ENCODE measurements at regions not wholly inside any gene's neighbourhood (a gene's known extent, or its start where the extent isn't known, plus 50 kb on each side); places are given as distances from the start of the nearest gene placed in this dataset.

- Histone ChIP-seq H3K36me3 (replicated peaks) (no peaks in the 10 kb centered on the region), H3K9me3 (no peaks in the 10 kb centered on the region), H3K4me1 (no peaks in the 10 kb centered on the region), H3K4me3 (no peak overlapping the region), H3K27me3 (ENCODE audit: low read depth) (no peaks in the 10 kb centered on the region)
- DNase-seq (ENCODE audit: low spot score in 2 of 2): no peak
- in situ Hi-C loops (cut with MboI; ENCODE audit: low sequenced_read_pairs): no loop called here
Observed at GRCh38 chr5:145708169-145708568, 127.0 kb downstream of the PRELID2 start.

GRCh38 chr5:145704724-145705123 is 130.4 kb downstream of the PRELID2 start:
- Histone ChIP-seq H3K9me3 (no peaks in the 10 kb centered on the region), H3K4me3 (no peak overlapping the region), H3K4me1 (no peaks in the 10 kb centered on the region), H3K27me3 (ENCODE audit: low read depth) (no peaks in the 10 kb centered on the region), H3K36me3 (replicated peaks) (no peaks in the 10 kb centered on the region)
- no peak for DNase-seq (ENCODE audit: low spot score in 2 of 2)
- in situ Hi-C loops (cut with MboI; ENCODE audit: low sequenced_read_pairs): no loop called here

- Histone ChIP-seq H3K27me3 (ENCODE audit: low read depth) (no peaks in the 10 kb centered on the region), H3K36me3 (replicated peaks) (no peaks in the 10 kb centered on the region), H3K4me3 (no peak overlapping the region), H3K9me3 (no peaks in the 10 kb centered on the region), H3K4me1 (no peaks in the 10 kb centered on the region)
- no peak for DNase-seq (ENCODE audit: low spot score in 2 of 2)
- in situ Hi-C loops (cut with MboI; ENCODE audit: low sequenced_read_pairs): no loop called here
Observed at GRCh38 chr5:145703856-145704255, 131.3 kb downstream of the PRELID2 start.

GRCh38 chr5:145701404-145701803 is 133.7 kb downstream of the PRELID2 start:
- Histone ChIP-seq H3K27me3 (ENCODE audit: low read depth) (no peaks in the 10 kb centered on the region), H3K36me3 (replicated peaks) (no peaks in the 10 kb centered on the region), H3K4me1 (no peaks in the 10 kb centered on the region), H3K9me3 (no peaks in the 10 kb centered on the region), H3K4me3 (no peak overlapping the region)
- in situ Hi-C loops (cut with MboI; ENCODE audit: low sequenced_read_pairs): no loop called here
- no peak for DNase-seq (ENCODE audit: low spot score in 2 of 2)

GRCh38 chr5:145699846-145700245 is 135.3 kb downstream of the PRELID2 start:
- DNase-seq (ENCODE audit: low spot score in 2 of 2): no peak
- Histone ChIP-seq H3K9me3 (no peaks in the 10 kb centered on the region), H3K27me3 (ENCODE audit: low read depth) (no peaks in the 10 kb centered on the region), H3K4me3 (no peak overlapping the region), H3K36me3 (replicated peaks) (no peaks in the 10 kb centered on the region), H3K4me1 (no peaks in the 10 kb centered on the region)
- in situ Hi-C loops (cut with MboI; ENCODE audit: low sequenced_read_pairs): loop anchor here (10.0 kb wide), 1 partner anchor 355 kb away; no protein-coding TSS in a partner anchor

- no peaks in the 10 kb centered on the region for H3K9me3 ChIP-seq
- H3K4me1 ChIP-seq: no peaks in the 10 kb centered on the region
- H3K27me3 ChIP-seq (ENCODE audit: low read depth): no peaks in the 10 kb centered on the region
- no peak overlapping the region for H3K4me3 ChIP-seq
- in situ Hi-C loops (cut with MboI; ENCODE audit: low sequenced_read_pairs): loop anchor here (10.0 kb wide), 1 partner anchor 357 kb away; no protein-coding TSS in a partner anchor
- no peaks in the 10 kb centered on the region for H3K36me3 ChIP-seq (replicated peaks)
- peak in 1 of 2 experiments; percentile 52 for DNase-seq (ENCODE audit: low spot score in 2 of 2)
Observed at GRCh38 chr5:145697251-145697990, 137.7 kb downstream of the PRELID2 start.

GRCh38 chr5:145689235-145689634 is 145.9 kb downstream of the PRELID2 start:
- no peak for DNase-seq (ENCODE audit: low spot score in 2 of 2)
- no peaks in the 10 kb centered on the region for H3K4me1 ChIP-seq
- in situ Hi-C loops (cut with MboI; ENCODE audit: low sequenced_read_pairs): no loop called here
- no peaks in the 10 kb centered on the region for H3K36me3 ChIP-seq (replicated peaks)
- no peak overlapping the region for H3K4me3 ChIP-seq
- H3K9me3 ChIP-seq: no peaks in the 10 kb centered on the region
- H3K27me3 ChIP-seq (ENCODE audit: low read depth): no peaks in the 10 kb centered on the region

- Histone ChIP-seq H3K9me3 (no peaks in the 10 kb centered on the region), H3K27me3 (ENCODE audit: low read depth) (no peaks in the 10 kb centered on the region), H3K36me3 (replicated peaks) (no peaks in the 10 kb centered on the region), H3K4me3 (no peak overlapping the region), H3K4me1 (no peaks in the 10 kb centered on the region)
- no peak for DNase-seq (ENCODE audit: low spot score in 2 of 2)
- in situ Hi-C loops (cut with MboI; ENCODE audit: low sequenced_read_pairs): no loop called here
Observed at GRCh38 chr5:145687943-145688342, 147.2 kb downstream of the PRELID2 start.

GRCh38 chr5:145685417-145685816 is 149.7 kb downstream of the PRELID2 start:
- Histone ChIP-seq H3K4me3 (no peak overlapping the region), H3K4me1 (no peaks in the 10 kb centered on the region), H3K36me3 (replicated peaks) (no peaks in the 10 kb centered on the region), H3K27me3 (ENCODE audit: low read depth) (no peaks in the 10 kb centered on the region), H3K9me3 (no peaks in the 10 kb centered on the region)
- DNase-seq (ENCODE audit: low spot score in 2 of 2): no peak
- in situ Hi-C loops (cut with MboI; ENCODE audit: low sequenced_read_pairs): no loop called here

- in situ Hi-C loops (cut with MboI; ENCODE audit: low sequenced_read_pairs): no loop called here
- Histone ChIP-seq H3K4me1 (no peaks in the 10 kb centered on the region), H3K36me3 (replicated peaks) (no peaks in the 10 kb centered on the region), H3K27me3 (ENCODE audit: low read depth) (no peaks in the 10 kb centered on the region), H3K4me3 (no peak overlapping the region), H3K9me3 (no peaks in the 10 kb centered on the region)
- DNase-seq (ENCODE audit: low spot score in 2 of 2): no peak
Observed at GRCh38 chr5:145683431-145683830, 151.7 kb downstream of the PRELID2 start.

- Histone ChIP-seq H3K9me3 (no peaks in the 10 kb centered on the region), H3K27me3 (ENCODE audit: low read depth) (no peaks in the 10 kb centered on the region), H3K36me3 (replicated peaks) (no peaks in the 10 kb centered on the region), H3K4me1 (no peaks in the 10 kb centered on the region), H3K4me3 (no peak overlapping the region)
- in situ Hi-C loops (cut with MboI; ENCODE audit: low sequenced_read_pairs): no loop called here
- DNase-seq (ENCODE audit: low spot score in 2 of 2): no peak
Observed at GRCh38 chr5:145682197-145682899, 152.8 kb downstream of the PRELID2 start.

- peak; percentile 68 to 76 for DNase-seq (ENCODE audit: low spot score in 2 of 2)
- H3K36me3 ChIP-seq (replicated peaks): no peaks in the 10 kb centered on the region
- H3K4me1 ChIP-seq: no peaks in the 10 kb centered on the region
- H3K27me3 ChIP-seq (ENCODE audit: low read depth): no peaks in the 10 kb centered on the region
- in situ Hi-C loops (cut with MboI; ENCODE audit: low sequenced_read_pairs): no loop called here
- H3K9me3 ChIP-seq: no peaks in the 10 kb centered on the region
- H3K4me3 ChIP-seq: no peak overlapping the region
Observed at GRCh38 chr5:145681686-145682085, 153.5 kb downstream of the PRELID2 start.

- Histone ChIP-seq H3K9me3 (no peaks in the 10 kb centered on the region), H3K4me3 (no peak overlapping the region), H3K27me3 (ENCODE audit: low read depth) (no peaks in the 10 kb centered on the region), H3K36me3 (replicated peaks) (no peaks in the 10 kb centered on the region), H3K4me1 (no peaks in the 10 kb centered on the region)
- no peak for DNase-seq (ENCODE audit: low spot score in 2 of 2)
- in situ Hi-C loops (cut with MboI; ENCODE audit: low sequenced_read_pairs): no loop called here
Observed at GRCh38 chr5:145681216-145681615, 153.9 kb downstream of the PRELID2 start.

- Histone ChIP-seq H3K27me3 (ENCODE audit: low read depth) (no peaks in the 10 kb centered on the region), H3K9me3 (no peaks in the 10 kb centered on the region), H3K36me3 (replicated peaks) (no peaks in the 10 kb centered on the region), H3K4me1 (no peaks in the 10 kb centered on the region), H3K4me3 (no peak overlapping the region)
- in situ Hi-C loops (cut with MboI; ENCODE audit: low sequenced_read_pairs): no loop called here
- DNase-seq (ENCODE audit: low spot score in 2 of 2): no peak
Observed at GRCh38 chr5:145680767-145681166, 154.4 kb downstream of the PRELID2 start.
